A549 (cell line): ENCODE measurements at regions not wholly inside any gene's neighbourhood (a gene's known extent, or its start where the extent isn't known, plus 50 kb on each side); places are given as distances from the start of the nearest gene placed in this dataset.

Experiments used
- ATAC-seq, 2 experiments: fragments of 200-7000 bp in 1 of 2; fragments of >200 bp in 1 of 2; cut with Nextera tagmentation in 1 of 2; cut with Tn5 transposase in 1 of 2; 3 replicates each; pipeline versions ENCODE4 v1.8.0 to v1.9.1; 2018 to 2020; ENCODE audit warnings: mild to moderate bottlenecking in 1 of 2, moderate library complexity in 1 of 2
- CTCF ChIA-PET: fragments of 300-600 bp; sonication (Branson Sonifier 250); formaldehyde crosslinking; extraction: SDS; loops from one replicate; lab custom pipeline; 2021; ENCODE audit warnings: antibody characterized with exemption, inconsistent platforms; lab: Yijun Ruan, JAX
- POLR2A ChIA-PET: fragments of 350-600 bp; formaldehyde crosslinking; extraction: SDS; loops from one replicate; lab custom pipeline; 2021; ENCODE audit warnings: antibody characterized with exemption, inconsistent platforms; lab: Yijun Ruan, JAX
- DNase-seq, 2 experiments: peaks; one replicate each; pipeline versions ENCODE4 v3.0.0 to v3.0.0-alpha.2; 2011 to 2016; ENCODE audit warnings: low read depth in 1 of 2, low spot score in 1 of 2
- FAIRE-seq: peaks from 2 replicates; lab custom pipeline; 2011; peaks lifted over from hg19 to GRCh38; lab: Jason Lieb, UNC
- H3K27ac ChIP-seq, 2 experiments: fragments of >200 bp; sonication (Bioruptor Twin); formaldehyde crosslinking; 3 replicates each; pipeline ENCODE4 v1.5.1; 2016 to 2017
- H3K4me1 ChIP-seq: fragments of >200 bp; sonication (Bioruptor Twin); formaldehyde crosslinking; 3 replicates; pipeline ENCODE4 v1.6.1; 2016
- H3K4me2 ChIP-seq: fragments of >200 bp; sonication (Bioruptor Twin); formaldehyde crosslinking; 3 replicates; pipeline ENCODE4 v1.6.1; 2016
- H3K4me3 ChIP-seq: fragments of >200 bp; sonication (Bioruptor Twin); formaldehyde crosslinking; 3 replicates; pipeline ENCODE4 v1.5.1; 2016
- H3K9me3 ChIP-seq: fragments of >200 bp; sonication (Bioruptor Twin); formaldehyde crosslinking; 3 replicates; pipeline ENCODE4 v1.6.1; 2016
- BHLHE40 ChIP-seq: IDR thresholded peaks from 2 replicates; pipeline ENCODE4 v1.6.1; 2012; ENCODE audit warnings: low read depth, low read length, inconsistent platforms
- CBX8 ChIP-seq: fragments of 200-600 bp; sonication (generic); IDR thresholded peaks from 2 replicates; pipeline ENCODE4 v1.6.1; 2016
- EHMT2 ChIP-seq: fragments of 200-600 bp; sonication (generic); IDR thresholded peaks from 2 replicates; pipeline ENCODE4 v1.6.1; 2016; ENCODE audit warnings: antibody characterized with exemption, low read depth, mild to moderate bottlenecking, moderate library complexity
- FOXS1 ChIP-seq: fragments of 250-450 bp; sonication (Bioruptor Pico); IDR thresholded peaks from 2 replicates; pipeline ENCODE4 v1.5.0; 2020; ENCODE audit warnings: mild to moderate bottlenecking, moderate library complexity
- GATA3 ChIP-seq: IDR thresholded peaks from 2 replicates; pipeline ENCODE4 v1.6.1; 2012; ENCODE audit warnings: borderline replicate concordance
- HDAC2 ChIP-seq: fragments of 200-600 bp; sonication (generic); IDR thresholded peaks from 2 replicates; pipeline ENCODE4 v1.6.1; 2016
- HEYL ChIP-seq: fragments of 250-450 bp; sonication (Bioruptor Pico); IDR thresholded peaks from 2 replicates; pipeline ENCODE4 v1.8.0; 2021; ENCODE audit warnings: mild to moderate bottlenecking, moderate library complexity
- HOXA7 ChIP-seq: fragments of 250-450 bp; sonication (Bioruptor Pico); IDR thresholded peaks from 2 replicates; pipeline ENCODE4 v1.5.0; 2020; ENCODE audit warnings: mild to moderate bottlenecking, moderate library complexity
- HOXB13 ChIP-seq: fragments of 250-450 bp; sonication (Bioruptor Pico); IDR thresholded peaks from 2 replicates; pipeline ENCODE4 v1.5.0; 2020; ENCODE audit warnings: low read depth, mild to moderate bottlenecking, moderate library complexity
- JUN ChIP-seq, 2 experiments: fragments of >200 bp; sonication (Bioruptor Twin); formaldehyde crosslinking; IDR thresholded peaks; 2 replicates in 1 of 2; 3 replicates in 1 of 2; pipeline ENCODE4 v1.6.1; 2016 to 2017
- MAZ ChIP-seq: fragments of 150-350 bp; IDR thresholded peaks from 2 replicates; pipeline ENCODE4 v1.6.1; 2014; ENCODE audit warnings: antibody characterized with exemption, low read depth, low read length, borderline replicate concordance
- NPAS2 ChIP-seq: fragments of 250-450 bp; sonication (Bioruptor Pico); IDR thresholded peaks from 2 replicates; pipeline ENCODE4 v1.8.0; 2022; ENCODE audit warnings: mild to moderate bottlenecking, moderate library complexity, borderline replicate concordance
- NR3C1 ChIP-seq: fragments of >200 bp; sonication (Bioruptor Twin); formaldehyde crosslinking; IDR thresholded peaks from 3 replicates; pipeline ENCODE4 v1.6.1; 2017
- PHF8 ChIP-seq: fragments of 200-600 bp; sonication (generic); IDR thresholded peaks from 2 replicates; pipeline ENCODE4 v1.6.1; 2016; ENCODE audit warnings: low read depth, mild to moderate bottlenecking, antibody characterized with exemption, moderate library complexity, borderline replicate concordance
- RARB ChIP-seq: fragments of 250-450 bp; sonication (Bioruptor Pico); IDR thresholded peaks from 2 replicates; pipeline ENCODE4 v1.8.0; 2021; ENCODE audit warnings: mild to moderate bottlenecking, moderate library complexity
- RCOR1 ChIP-seq: fragments of 150-350 bp; IDR thresholded peaks from 2 replicates; pipeline ENCODE4 v1.6.1; 2014; ENCODE audit warnings: antibody characterized with exemption, low read length, low read depth
- RFX5 ChIP-seq: fragments of 450-650 bp; IDR thresholded peaks from 2 replicates; pipeline ENCODE4 v1.7.1; 2014; ENCODE audit warnings: antibody characterized with exemption, mild to moderate bottlenecking, moderate library complexity
- SMC3 ChIP-seq: fragments of >200 bp; sonication (Bioruptor Twin); formaldehyde crosslinking; IDR thresholded peaks from 3 replicates; pipeline ENCODE4 v1.6.1; 2018; ENCODE audit warnings: inconsistent platforms
- TFCP2L1 ChIP-seq: fragments of 250-450 bp; sonication (Bioruptor Pico); IDR thresholded peaks from 2 replicates; pipeline ENCODE4 v1.5.0; 2021; ENCODE audit warnings: mild to moderate bottlenecking
- WGBS: methylation state at CpG from one replicate; pipeline ENCODE4 v1.1.6; 2017; ENCODE audit errors: missing lambda C conversion rate; 5-methylcytosine and 5-hydroxymethylcytosine counted together
- TF ChIP-seq, protein P1 (sequence below): fragments of 250-450 bp; sonication (Bioruptor Pico); IDR thresholded peaks from 2 replicates; pipeline ENCODE4 v1.5.0; 2020; ENCODE audit warnings: low read depth, mild to moderate bottlenecking, moderate library complexity
- TF ChIP-seq, protein P2 (sequence below): fragments of 250-450 bp; sonication (Bioruptor Pico); IDR thresholded peaks from 2 replicates; pipeline ENCODE4 v1.5.0; 2021; ENCODE audit warnings: mild to moderate bottlenecking, moderate library complexity, borderline replicate concordance
- TF ChIP-seq, protein P3 (sequence below): fragments of 450-650 bp; IDR thresholded peaks from 2 replicates; pipeline ENCODE4 v1.6.1; 2014; ENCODE audit warnings: antibody characterized with exemption
- TF ChIP-seq, protein P4 (sequence below): IDR thresholded peaks from 2 replicates; pipeline ENCODE4 v1.6.1; 2012
- TF ChIP-seq, protein P5 (sequence below): fragments of >200 bp; sonication (Bioruptor Twin); formaldehyde crosslinking; IDR thresholded peaks from 3 replicates; pipeline ENCODE4 v1.5.1; 2016

DNA sequence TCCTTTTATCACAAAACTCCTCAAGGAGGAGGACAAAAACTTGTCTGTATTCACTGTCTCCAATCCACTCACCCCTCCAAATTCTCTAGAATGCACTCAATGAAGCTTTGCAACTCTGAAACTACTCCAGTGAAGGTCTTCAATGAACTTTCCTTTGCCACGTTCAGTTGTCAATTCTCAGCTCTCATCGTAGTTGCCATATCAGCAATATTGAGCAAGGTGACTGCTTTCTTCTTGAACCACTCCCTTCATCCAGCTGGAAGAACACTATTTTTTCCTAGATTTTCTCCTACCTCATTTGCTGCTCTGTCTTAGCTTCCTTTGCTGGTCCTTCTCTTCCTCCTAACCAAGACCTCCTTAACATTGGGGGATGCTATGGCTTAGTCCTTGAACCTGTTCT is 191.8 kb downstream of the KDR start:
- Histone ChIP-seq H3K9me3 (no peaks in the 10 kb centered on the region), H3K27ac (no peak overlapping the region), H3K4me3 (no peak overlapping the region), H3K4me1 (no peaks in the 10 kb centered on the region), H3K4me2 (no peak overlapping the region)
- ATAC-seq (no peak), DNase-seq (no peak), FAIRE-seq (no peak)
- TF ChIP-seq PHF8 (no peak), CBX8 (no peak), MAZ (no peak), RARB (CRISPR knock-in tag) (no peak), HOXB13 (no peak), GATA3 (no peak), JUN (IDR thresholded peaks at IDR 0.05) (no peak), EHMT2 (no peak)
- TF ChIP-seq, protein P1, sequence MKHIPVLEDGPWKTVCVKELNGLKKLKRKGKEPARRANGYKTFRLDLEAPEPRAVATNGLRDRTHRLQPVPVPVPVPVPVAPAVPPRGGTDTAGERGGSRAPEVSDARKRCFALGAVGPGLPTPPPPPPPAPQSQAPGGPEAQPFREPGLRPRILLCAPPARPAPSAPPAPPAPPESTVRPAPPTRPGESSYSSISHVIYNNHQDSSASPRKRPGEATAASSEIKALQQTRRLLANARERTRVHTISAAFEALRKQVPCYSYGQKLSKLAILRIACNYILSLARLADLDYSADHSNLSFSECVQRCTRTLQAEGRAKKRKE = no peak
- POLR2A ChIA-PET = no interaction called here
- WGBS = 21% methylated on average over 2 of the region's 2 CpGs
- CTCF ChIA-PET = no interaction called here

DNA sequence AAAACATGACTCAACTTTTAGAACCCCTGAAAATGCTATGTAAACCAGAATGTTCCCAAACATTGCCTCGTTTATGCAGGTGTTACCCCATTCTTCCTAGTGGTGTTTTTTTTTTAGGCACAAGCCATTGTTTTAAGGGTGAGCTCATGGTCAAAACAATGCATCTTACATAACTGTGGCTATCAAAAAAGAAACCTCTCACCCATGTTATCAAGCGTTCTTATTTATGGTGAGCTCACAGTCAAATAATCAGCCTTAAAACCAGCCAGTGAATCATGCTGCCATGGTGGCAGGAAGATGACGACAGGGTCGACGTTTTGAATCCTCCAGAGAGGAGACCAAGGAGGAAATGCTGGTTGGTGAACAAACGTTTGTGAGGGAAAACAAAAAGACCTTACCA is 195.2 kb downstream of the KDR start:
- no peaks in the 10 kb centered on the region for H3K4me1 ChIP-seq
- TF ChIP-seq HDAC2 (no peak), RFX5 (no peak), RCOR1 (no peak), HOXA7 (CRISPR knock-in tag) (no peak), HEYL (CRISPR knock-in tag) (no peak), JUN (IDR thresholded peaks at IDR 0.05) (no peak), NR3C1 (no peak), TFCP2L1 (no peak), BHLHE40 (no peak), SMC3 (no peak), PHF8 (no peak), FOXS1 (no peak), NPAS2 (CRISPR knock-in tag) (no peak)
- TF ChIP-seq, protein P2, sequence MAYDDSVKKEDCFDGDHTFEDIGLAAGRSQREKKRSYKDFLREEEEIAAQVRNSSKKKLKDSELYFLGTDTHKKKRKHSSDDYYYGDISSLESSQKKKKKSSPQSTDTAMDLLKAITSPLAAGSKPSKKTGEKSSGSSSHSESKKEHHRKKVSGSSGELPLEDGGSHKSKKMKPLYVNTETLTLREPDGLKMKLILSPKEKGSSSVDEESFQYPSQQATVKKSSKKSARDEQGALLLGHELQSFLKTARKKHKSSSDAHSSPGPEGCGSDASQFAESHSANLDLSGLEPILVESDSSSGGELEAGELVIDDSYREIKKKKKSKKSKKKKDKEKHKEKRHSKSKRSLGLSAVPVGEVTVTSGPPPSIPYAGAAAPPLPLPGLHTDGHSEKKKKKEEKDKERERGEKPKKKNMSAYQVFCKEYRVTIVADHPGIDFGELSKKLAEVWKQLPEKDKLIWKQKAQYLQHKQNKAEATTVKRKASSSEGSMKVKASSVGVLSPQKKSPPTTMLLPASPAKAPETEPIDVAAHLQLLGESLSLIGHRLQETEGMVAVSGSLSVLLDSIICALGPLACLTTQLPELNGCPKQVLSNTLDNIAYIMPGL (CRISPR knock-in tag) = no peak
- TF ChIP-seq, protein P3, sequence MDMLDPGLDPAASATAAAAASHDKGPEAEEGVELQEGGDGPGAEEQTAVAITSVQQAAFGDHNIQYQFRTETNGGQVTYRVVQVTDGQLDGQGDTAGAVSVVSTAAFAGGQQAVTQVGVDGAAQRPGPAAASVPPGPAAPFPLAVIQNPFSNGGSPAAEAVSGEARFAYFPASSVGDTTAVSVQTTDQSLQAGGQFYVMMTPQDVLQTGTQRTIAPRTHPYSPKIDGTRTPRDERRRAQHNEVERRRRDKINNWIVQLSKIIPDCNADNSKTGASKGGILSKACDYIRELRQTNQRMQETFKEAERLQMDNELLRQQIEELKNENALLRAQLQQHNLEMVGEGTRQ = no peak
- TF ChIP-seq, protein P4, sequence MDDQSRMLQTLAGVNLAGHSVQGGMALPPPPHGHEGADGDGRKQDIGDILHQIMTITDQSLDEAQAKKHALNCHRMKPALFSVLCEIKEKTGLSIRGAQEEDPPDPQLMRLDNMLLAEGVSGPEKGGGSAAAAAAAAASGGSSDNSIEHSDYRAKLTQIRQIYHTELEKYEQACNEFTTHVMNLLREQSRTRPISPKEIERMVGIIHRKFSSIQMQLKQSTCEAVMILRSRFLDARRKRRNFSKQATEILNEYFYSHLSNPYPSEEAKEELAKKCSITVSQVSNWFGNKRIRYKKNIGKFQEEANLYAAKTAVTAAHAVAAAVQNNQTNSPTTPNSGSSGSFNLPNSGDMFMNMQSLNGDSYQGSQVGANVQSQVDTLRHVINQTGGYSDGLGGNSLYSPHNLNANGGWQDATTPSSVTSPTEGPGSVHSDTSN = no peak
- TF ChIP-seq, protein P5, sequence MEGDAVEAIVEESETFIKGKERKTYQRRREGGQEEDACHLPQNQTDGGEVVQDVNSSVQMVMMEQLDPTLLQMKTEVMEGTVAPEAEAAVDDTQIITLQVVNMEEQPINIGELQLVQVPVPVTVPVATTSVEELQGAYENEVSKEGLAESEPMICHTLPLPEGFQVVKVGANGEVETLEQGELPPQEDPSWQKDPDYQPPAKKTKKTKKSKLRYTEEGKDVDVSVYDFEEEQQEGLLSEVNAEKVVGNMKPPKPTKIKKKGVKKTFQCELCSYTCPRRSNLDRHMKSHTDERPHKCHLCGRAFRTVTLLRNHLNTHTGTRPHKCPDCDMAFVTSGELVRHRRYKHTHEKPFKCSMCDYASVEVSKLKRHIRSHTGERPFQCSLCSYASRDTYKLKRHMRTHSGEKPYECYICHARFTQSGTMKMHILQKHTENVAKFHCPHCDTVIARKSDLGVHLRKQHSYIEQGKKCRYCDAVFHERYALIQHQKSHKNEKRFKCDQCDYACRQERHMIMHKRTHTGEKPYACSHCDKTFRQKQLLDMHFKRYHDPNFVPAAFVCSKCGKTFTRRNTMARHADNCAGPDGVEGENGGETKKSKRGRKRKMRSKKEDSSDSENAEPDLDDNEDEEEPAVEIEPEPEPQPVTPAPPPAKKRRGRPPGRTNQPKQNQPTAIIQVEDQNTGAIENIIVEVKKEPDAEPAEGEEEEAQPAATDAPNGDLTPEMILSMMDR = no peak
- TF ChIP-seq, all 56 proteins: peak for 0
- ChIA-PET POLR2A (no interaction called here), CTCF (no interaction called here)
- no peak for ATAC-seq
- Histone ChIP-seq H3K4me2 (no peak overlapping the region), H3K4me3 (no peak overlapping the region), H3K27ac (no peak overlapping the region), H3K9me3 (no peaks in the 10 kb centered on the region)
- FAIRE-seq = no peak
- WGBS = 6% methylated on average over 6 of the region's 6 CpGs
- DNase-seq = no peak
